GM18520 (cell line): ENCODE measurements at regions not wholly inside any gene's neighbourhood (a gene's known extent, or its start where the extent isn't known, plus 50 kb on each side); places are given as distances from the start of the nearest gene placed in this dataset.

ENCODE experiments used
- ATAC-seq: cut with Tn5 transposase; IDR thresholded peaks from one replicate; pipeline ENCODE4 v1.9.1; 2021; ENCODE audit not compliant: unreplicated experiment

- no peak for ATAC-seq
Observed at GRCh38 chr16:86765389-86766026, 187.2 kb downstream of the FOXL1 start.

- ATAC-seq = no peak
Observed at GRCh38 chr16:86766700-86767099, 188.4 kb downstream of the FOXL1 start.

GRCh38 chr16:86768228-86768791, 190.0 kb downstream of the FOXL1 start:
- no peak for ATAC-seq

- ATAC-seq = no peak
Observed at GRCh38 chr16:86768999-86769398, 190.7 kb downstream of the FOXL1 start.

- ATAC-seq = no peak
Observed at GRCh38 chr16:86771506-86772460, 193.4 kb downstream of the FOXL1 start.

- ATAC-seq = no peak
Observed at GRCh38 chr16:86772671-86773353, 194.5 kb downstream of the FOXL1 start.

- ATAC-seq = no peak
Observed at GRCh38 chr16:86773354-86773715, 195.0 kb downstream of the FOXL1 start.

- no peak for ATAC-seq
Observed at GRCh38 chr16:86774931-86775330, 196.6 kb downstream of the FOXL1 start.

GRCh38 chr16:86775511-86775921, 197.2 kb downstream of the FOXL1 start:
- ATAC-seq = no peak

- no peak for ATAC-seq
Observed at GRCh38 chr16:86777381-86777946, 199.1 kb downstream of the FOXL1 start.

- no peak for ATAC-seq
Observed at GRCh38 chr16:86778108-86778745, 199.9 kb downstream of the FOXL1 start.

GRCh38 chr16:86778978-86779377, 200.6 kb downstream of the FOXL1 start:
- no peak for ATAC-seq

GRCh38 chr16:86781046-86781445, 202.7 kb downstream of the FOXL1 start:
- ATAC-seq = no peak

- ATAC-seq = no peak
Observed at GRCh38 chr16:86783636-86784626, 205.6 kb downstream of the FOXL1 start.

GRCh38 chr16:86786338-86786737, 208.0 kb downstream of the FOXL1 start:
- ATAC-seq = no peak

GRCh38 chr16:86786994-86787393, 208.6 kb downstream of the FOXL1 start:
- ATAC-seq = no peak

GRCh38 chr16:86787538-86787937, 209.2 kb downstream of the FOXL1 start:
- ATAC-seq = no peak

- no peak for ATAC-seq
Observed at GRCh38 chr16:86789621-86790051, 211.3 kb downstream of the FOXL1 start.

GRCh38 chr16:86791287-86792035, 213.1 kb downstream of the FOXL1 start:
- ATAC-seq = no peak
